ENCODE measurements at regions not wholly inside any gene's neighbourhood (a gene's known extent, or its start where the extent isn't known, plus 50 kb on each side); places are given as distances from the start of the nearest gene placed in this dataset.

- TF ChIP-seq EZH2 (IDR thresholded peaks at IDR 0.05; ENCODE audit: borderline replicate concordance, low read depth, low read length, poor library complexity, severe bottlenecking) (no peak), CTCF (conservative IDR thresholded peaks at IDR 0.05; ENCODE audit: low read depth, low read length) (no peak)
Observed at GRCh38 chr2:136665736-136666135, 99.6 kb upstream of the THSD7B start.
